Activated CD4-positive, alpha-beta T cell treated with anti-CD3 and anti-CD28 coated beads for 36 hours (primary cell): ENCODE measurements at regions not wholly inside any gene's neighbourhood (a gene's known extent, or its start where the extent isn't known, plus 50 kb on each side); places are given as distances from the start of the nearest gene placed in this dataset.

ENCODE experiments used
- ATAC-seq: fragments of 200-7000 bp; cut with Tn5 transposase; one replicate; pipeline ENCODE4 v1.10.0; 2021; ENCODE audit warnings: mild to moderate bottlenecking, moderate library complexity
- CTCF ChIA-PET: fragments of 350-600 bp; sonication (Branson Sonifier 250); formaldehyde crosslinking; loops from one replicate; lab custom pipeline; 2021; ENCODE audit warnings: antibody characterized with exemption; lab: Charles Lee
- POLR2A ChIA-PET: fragments of 350-600 bp; sonication (Branson Sonifier 250); formaldehyde crosslinking; loops from one replicate; lab custom pipeline; 2021; ENCODE audit warnings: antibody characterized with exemption, inconsistent platforms; lab: Charles Lee
- DNase-seq: peaks from one replicate; pipeline ENCODE4 v3.0.0-alpha.2; 2020
- H3K27ac Mint-ChIP-seq: one replicate; pipeline ENCODE4 v1.8.0; 2021; ENCODE audit warnings: mixed read lengths
- H3K27me3 Mint-ChIP-seq: one replicate; pipeline ENCODE4 v1.8.0; 2021; ENCODE audit warnings: mixed read lengths
- H3K36me3 Mint-ChIP-seq: one replicate; pipeline ENCODE4 v1.8.0; 2021; ENCODE audit warnings: low read depth, mixed read lengths
- H3K4me1 Mint-ChIP-seq: one replicate; pipeline ENCODE4 v1.8.0; 2021; ENCODE audit warnings: mixed read lengths
- H3K4me3 Mint-ChIP-seq: one replicate; pipeline ENCODE4 v1.8.0; 2021; ENCODE audit warnings: mild to moderate bottlenecking, moderate library complexity, mixed read lengths
- H3K9me3 Mint-ChIP-seq: one replicate; pipeline ENCODE4 v1.8.0; 2021; ENCODE audit warnings: low read depth, mixed read lengths
- intact Hi-C, 2 experiments: fragments of 100-400 bp; cut with DNase I in 1 of 2; cut with micrococcal nuclease in 1 of 2; formaldehyde crosslinking; loops; one replicate each; pipeline versions ENCODE4 v1.14.2 to v1.15.1; 2022 to 2024; cut with DNase I, micrococcal nuclease

- no peak for ATAC-seq
- H3K4me3 Mint-ChIP-seq = no peak overlapping the region
- H3K9me3 Mint-ChIP-seq = no peaks in the 10 kb centered on the region
- ChIA-PET POLR2A (no interaction called here), CTCF (interaction anchor here (1.7 kb wide), 1 partner anchor 27 kb away, joined by 4 read pairs; no protein-coding TSS in a partner anchor)
- peaks cover 10% of the 10 kb centered on the region for H3K27me3 Mint-ChIP-seq
- H3K4me1 Mint-ChIP-seq = no peaks in the 10 kb centered on the region
- no peaks in the 10 kb centered on the region for H3K36me3 Mint-ChIP-seq
- intact Hi-C loops = no loop called here
- DNase-seq = no peak
- H3K27ac Mint-ChIP-seq = no peak overlapping the region
Measured at GRCh38 chr13:26897706-26898550, 137.3 kb upstream of the GPR12 start.

GRCh38 chr13:26896986-26897668, 136.5 kb upstream of the GPR12 start:
- CTCF ChIA-PET = interaction anchor here (1.7 kb wide), 1 partner anchor 26 kb away, joined by 4 read pairs; no protein-coding TSS in a partner anchor
- Mint-ChIP-seq H3K27me3 (peaks cover 10% of the 10 kb centered on the region), H3K36me3 (no peaks in the 10 kb centered on the region), H3K4me3 (no peak overlapping the region), H3K4me1 (no peaks in the 10 kb centered on the region), H3K27ac (no peak overlapping the region), H3K9me3 (no peaks in the 10 kb centered on the region)
- no peak for DNase-seq
- ATAC-seq = no peak
- intact Hi-C loops = no loop called here
- POLR2A ChIA-PET = no interaction called here

- H3K27ac Mint-ChIP-seq = no peak overlapping the region
- H3K27me3 Mint-ChIP-seq = peaks cover 10% of the 10 kb centered on the region
- POLR2A ChIA-PET = no interaction called here
- DNase-seq (no peak), ATAC-seq (no peak)
- no peaks in the 10 kb centered on the region for H3K36me3 Mint-ChIP-seq
- CTCF ChIA-PET = no interaction called here
- H3K4me1 Mint-ChIP-seq = no peaks in the 10 kb centered on the region
- no peak overlapping the region for H3K4me3 Mint-ChIP-seq
- H3K9me3 Mint-ChIP-seq = no peaks in the 10 kb centered on the region
- intact Hi-C loops = no loop called here
Measured at GRCh38 chr13:26895808-26896466, 135.4 kb upstream of the GPR12 start.

GRCh38 chr13:26895081-26895807, 134.7 kb upstream of the GPR12 start:
- Mint-ChIP-seq H3K27me3 (peaks cover 12% of the 10 kb centered on the region), H3K27ac (no peak overlapping the region), H3K4me3 (no peak overlapping the region), H3K4me1 (no peaks in the 10 kb centered on the region), H3K9me3 (no peaks in the 10 kb centered on the region), H3K36me3 (no peaks in the 10 kb centered on the region)
- intact Hi-C loops = no loop called here
- ATAC-seq (no peak), DNase-seq (no peak)
- ChIA-PET POLR2A (no interaction called here), CTCF (interaction anchor here (1.8 kb wide), 1 partner anchor 22 kb away, joined by 3 read pairs; no protein-coding TSS in a partner anchor)

- no peaks in the 10 kb centered on the region for H3K36me3 Mint-ChIP-seq
- H3K27ac Mint-ChIP-seq = no peak overlapping the region
- no peak overlapping the region for H3K4me3 Mint-ChIP-seq
- ChIA-PET POLR2A (no interaction called here), CTCF (interaction anchor here (0.6 to 2.4 kb wide), 2 partner anchors 11 to 16 kb away, joined by 3 to 13 read pairs; no protein-coding TSS in a partner anchor)
- no peaks in the 10 kb centered on the region for H3K9me3 Mint-ChIP-seq
- no peaks in the 10 kb centered on the region for H3K4me1 Mint-ChIP-seq
- intact Hi-C loops = no loop called here
- no peak for DNase-seq
- ATAC-seq = no peak
- peaks cover 20% of the 10 kb centered on the region for H3K27me3 Mint-ChIP-seq
Measured at GRCh38 chr13:26888632-26889031, 128.0 kb upstream of the GPR12 start.

- no peak overlapping the region for H3K4me3 Mint-ChIP-seq
- H3K9me3 Mint-ChIP-seq = no peaks in the 10 kb centered on the region
- ATAC-seq = no peak
- H3K27me3 Mint-ChIP-seq = peaks cover 19% of the 10 kb centered on the region
- ChIA-PET CTCF (interaction anchor here (0.7 to 2.4 kb wide), 3 partner anchors 15 to 80 kb away, joined by 3 to 13 read pairs (median 3); no protein-coding TSS in a partner anchor), POLR2A (interaction anchor here (0.5 kb wide), 1 partner anchor 1182 kb away, joined by 3 read pairs; no protein-coding TSS in a partner anchor)
- no peaks in the 10 kb centered on the region for H3K36me3 Mint-ChIP-seq
- no peaks in the 10 kb centered on the region for H3K4me1 Mint-ChIP-seq
- DNase-seq = no peak
- no peak overlapping the region for H3K27ac Mint-ChIP-seq
- intact Hi-C loops = no loop called here
Measured at GRCh38 chr13:26887594-26887993, 127.0 kb upstream of the GPR12 start.

- CTCF ChIA-PET = no interaction called here
Measured at GRCh38 chr13:26883613-26884257, 123.1 kb upstream of the GPR12 start.

GRCh38 chr13:26882731-26883130, 122.1 kb upstream of the GPR12 start:
- Mint-ChIP-seq H3K36me3 (no peaks in the 10 kb centered on the region), H3K4me1 (no peaks in the 10 kb centered on the region), H3K9me3 (no peaks in the 10 kb centered on the region), H3K27ac (no peak overlapping the region), H3K4me3 (no peak overlapping the region), H3K27me3 (peaks cover 17% of the 10 kb centered on the region)
- intact Hi-C loops = no loop called here
- CTCF ChIA-PET = no interaction called here
- DNase-seq = no peak
- ATAC-seq = no peak
- POLR2A ChIA-PET = no interaction called here

More at GRCh38 chr13:26883613-26884257, 123.1 kb upstream of the GPR12 start:
- no peak overlapping the region for H3K4me3 Mint-ChIP-seq
- H3K27me3 Mint-ChIP-seq = peaks cover 17% of the 10 kb centered on the region
- DNase-seq = no peak
- H3K27ac Mint-ChIP-seq = no peak overlapping the region
- POLR2A ChIA-PET = no interaction called here
- no peak for ATAC-seq
- H3K36me3 Mint-ChIP-seq = no peaks in the 10 kb centered on the region
- intact Hi-C loops = no loop called here
- no peaks in the 10 kb centered on the region for H3K9me3 Mint-ChIP-seq
- H3K4me1 Mint-ChIP-seq = no peaks in the 10 kb centered on the region

- H3K4me3 Mint-ChIP-seq = no peak overlapping the region
- peaks cover 14% of the 10 kb centered on the region for H3K27me3 Mint-ChIP-seq
- intact Hi-C loops = no loop called here
- CTCF ChIA-PET = interaction anchor here (0.6 to 1.3 kb wide), 3 partner anchors 9 to 943 kb away, joined by 3 to 6 read pairs (median 3); no protein-coding TSS in a partner anchor
- no peaks in the 10 kb centered on the region for H3K36me3 Mint-ChIP-seq
- POLR2A ChIA-PET = no interaction called here
- no peaks in the 10 kb centered on the region for H3K4me1 Mint-ChIP-seq
- H3K27ac Mint-ChIP-seq = no peak overlapping the region
- H3K9me3 Mint-ChIP-seq = peaks cover 2% of the 10 kb centered on the region
- DNase-seq (no peak), ATAC-seq (no peak)
Measured at GRCh38 chr13:26881154-26881553, 120.6 kb upstream of the GPR12 start.

GRCh38 chr13:26880735-26881134, 120.1 kb upstream of the GPR12 start:
- peaks cover 10% of the 10 kb centered on the region for H3K27me3 Mint-ChIP-seq
- no peak overlapping the region for H3K4me3 Mint-ChIP-seq
- DNase-seq (no peak), ATAC-seq (no peak)
- POLR2A ChIA-PET = no interaction called here
- H3K4me1 Mint-ChIP-seq = no peaks in the 10 kb centered on the region
- no peaks in the 10 kb centered on the region for H3K36me3 Mint-ChIP-seq
- H3K27ac Mint-ChIP-seq = no peak overlapping the region
- H3K9me3 Mint-ChIP-seq = peaks cover 4% of the 10 kb centered on the region
- intact Hi-C loops = no loop called here
- CTCF ChIA-PET = interaction anchor here (1.0 to 1.3 kb wide), 2 partner anchors 8 to 182 kb away, joined by 3 to 6 read pairs; no protein-coding TSS in a partner anchor
